Non-pigmented ciliary epithelial cell (primary cell): ENCODE measurements at regions not wholly inside any gene's neighbourhood (a gene's known extent, or its start where the extent isn't known, plus 50 kb on each side); places are given as distances from the start of the nearest gene placed in this dataset.

Experiments
- DNase-seq: peaks from one replicate; pipeline ENCODE4 v3.0.0-alpha.2; 2010; ENCODE audit warnings: low read depth

DNA sequence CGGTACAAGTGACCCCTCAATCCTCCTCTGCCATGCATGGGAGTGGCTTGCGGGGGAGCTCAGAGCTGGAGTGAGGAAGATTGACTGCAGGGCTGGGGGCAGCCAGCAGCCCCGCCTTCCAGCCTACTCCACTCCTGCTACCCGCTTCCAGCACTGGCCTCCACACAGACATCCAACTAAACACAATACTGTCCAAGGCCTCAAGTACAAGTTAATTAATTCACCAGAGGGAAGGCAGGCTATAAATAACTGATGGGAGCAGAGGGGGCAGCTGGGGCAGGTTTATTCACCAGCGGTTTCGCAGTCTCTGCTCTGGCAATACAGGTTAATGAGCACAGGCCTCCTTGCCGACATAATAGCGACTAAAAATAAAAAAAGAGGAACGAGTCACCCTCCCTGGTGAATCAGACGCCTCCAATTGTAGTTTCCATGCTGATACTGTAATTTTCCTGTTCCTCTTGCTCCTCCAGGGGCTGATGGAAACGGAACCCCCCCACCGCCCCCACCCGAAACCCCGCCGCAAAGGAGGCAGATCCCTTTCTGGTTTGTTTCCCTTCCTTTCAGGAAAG lies 166.4 kb upstream of the TLE3 start:
- DNase-seq = no peak

DNA sequence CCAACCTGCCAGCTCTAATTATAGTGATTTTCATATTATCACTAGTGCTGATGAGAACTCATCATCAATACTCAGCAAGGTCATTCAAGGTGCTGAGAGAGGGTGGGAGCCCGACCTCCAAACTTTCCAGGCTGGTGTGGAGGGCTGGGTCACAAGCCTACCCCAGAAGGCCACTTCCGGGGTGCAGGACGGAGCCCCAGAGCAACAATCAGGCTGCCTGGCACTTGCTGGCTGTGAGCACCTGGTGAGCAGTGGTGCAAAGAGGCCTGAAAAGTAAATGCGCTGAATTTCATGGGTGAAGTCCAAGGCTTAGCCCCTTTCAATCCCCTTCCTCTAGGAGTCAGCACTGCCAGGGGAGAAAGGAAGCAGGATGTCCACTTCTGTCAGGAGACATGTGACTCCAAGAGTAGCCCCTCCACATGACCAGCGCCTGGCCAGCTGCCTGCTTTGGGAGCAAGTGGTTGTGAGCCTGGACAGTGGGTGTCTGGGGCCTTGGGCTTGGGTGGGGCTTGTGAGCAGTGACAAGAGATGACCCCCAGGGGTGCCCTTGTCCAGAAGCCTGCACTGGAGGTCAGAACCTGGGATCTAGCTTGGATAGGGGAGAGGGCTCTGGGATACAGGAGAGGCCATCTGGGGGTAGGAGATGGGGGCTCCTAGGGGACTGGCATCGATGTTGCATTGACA lies 165.0 kb upstream of the TLE3 start:
- no peak for DNase-seq

- no peak for DNase-seq
Observed at GRCh38 chr15:70262171-70262570, 164.5 kb upstream of the TLE3 start.

DNA sequence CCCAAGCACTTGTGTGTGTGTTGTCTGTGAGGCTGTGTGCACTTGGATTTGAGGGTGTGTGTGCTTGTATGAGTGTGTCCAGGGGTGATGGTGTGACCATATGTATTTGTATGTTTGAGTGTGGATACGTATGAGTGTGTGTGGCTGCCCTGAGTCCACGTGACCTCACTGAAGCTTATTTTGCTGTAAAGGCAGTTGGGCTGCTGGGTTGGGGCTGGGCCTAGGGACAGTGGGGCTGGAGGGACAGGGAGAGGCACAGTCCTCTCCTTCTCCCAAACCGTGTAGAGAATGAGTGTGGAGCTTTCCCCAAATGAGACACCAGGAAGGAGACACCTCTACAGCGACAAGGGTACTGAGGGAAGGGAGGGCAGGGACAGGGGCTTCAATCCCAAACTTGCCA lies 163.4 kb upstream of the TLE3 start:
- no peak for DNase-seq

GRCh38 chr15:70260580-70260979 lies 162.9 kb upstream of the TLE3 start:
- no peak for DNase-seq

GRCh38 chr15:70259640-70260508 lies 162.2 kb upstream of the TLE3 start:
- DNase-seq = no peak

- no peak for DNase-seq
Observed at GRCh38 chr15:70259028-70259424, 161.3 kb upstream of the TLE3 start.

DNA sequence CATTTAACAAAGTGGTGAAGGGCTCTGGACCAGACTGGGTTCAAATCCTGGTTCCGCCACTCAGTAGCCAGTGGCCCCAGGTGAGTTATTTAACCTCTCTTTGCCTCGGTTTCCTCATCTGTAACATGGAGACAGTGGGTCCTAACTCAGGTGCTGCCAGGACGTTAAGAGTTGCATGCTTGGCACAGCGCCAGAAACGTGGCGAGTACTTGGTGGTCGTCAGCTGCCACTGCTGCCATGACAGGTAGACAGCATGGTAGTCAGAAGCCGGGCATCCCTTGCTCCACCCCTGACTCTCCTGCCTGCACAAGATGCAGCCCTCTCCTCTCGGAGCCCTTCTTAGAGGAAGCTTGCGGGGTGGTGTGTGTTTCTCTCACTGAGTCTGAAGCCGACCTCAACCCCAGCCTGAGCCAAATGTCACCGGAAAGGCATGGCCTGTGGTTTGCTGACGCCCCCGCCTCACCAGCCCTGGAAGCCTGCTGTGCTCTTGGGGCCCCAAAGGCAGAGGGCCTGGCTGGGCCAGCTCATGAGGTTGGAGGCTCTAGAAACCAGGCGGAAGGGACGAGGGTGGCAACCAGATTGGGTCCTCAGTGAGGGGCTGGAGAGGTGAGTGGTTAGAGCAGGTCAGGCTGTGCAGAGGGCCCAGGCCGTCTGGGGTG lies 160.8 kb upstream of the TLE3 start:
- no peak for DNase-seq

GRCh38 chr15:70257573-70258248 lies 160.0 kb upstream of the TLE3 start:
- no peak for DNase-seq

GRCh38 chr15:70257047-70257446 lies 159.3 kb upstream of the TLE3 start:
- DNase-seq = no peak

GRCh38 chr15:70254311-70254869 lies 156.7 kb upstream of the TLE3 start:
- DNase-seq = no peak

DNA sequence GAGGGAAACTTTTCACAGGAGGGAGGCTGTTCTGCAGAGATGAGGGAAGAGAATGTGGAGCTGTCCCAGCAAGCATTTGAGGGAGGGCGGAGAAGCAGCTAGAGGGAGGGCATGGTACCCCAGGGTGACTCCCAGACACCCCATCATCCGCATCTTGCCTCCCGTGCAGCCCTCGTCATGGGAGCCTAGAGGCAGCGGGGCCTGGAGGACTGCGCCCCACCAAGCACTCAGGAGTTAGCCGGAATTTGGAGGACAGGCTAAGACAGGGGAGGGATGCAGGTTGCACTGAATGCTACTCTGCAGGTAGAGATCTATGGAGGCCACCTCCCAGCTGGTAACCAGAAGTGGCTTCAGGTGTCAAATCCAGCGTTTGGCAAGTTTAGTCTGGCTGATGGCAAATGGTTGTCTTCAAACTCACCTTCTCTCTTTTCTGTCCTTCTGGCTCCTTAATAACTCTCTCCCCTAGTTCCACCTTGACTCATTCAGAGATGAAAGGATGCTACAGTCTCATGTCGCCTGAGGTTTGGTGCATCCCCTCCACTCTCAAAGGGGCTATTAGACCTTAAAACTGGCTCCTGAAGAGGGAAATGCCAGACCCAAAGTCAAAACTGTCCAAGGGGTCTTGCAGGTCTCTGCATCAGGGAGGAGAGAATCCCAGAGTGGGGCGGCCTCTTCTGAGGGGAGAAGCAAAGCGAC lies 155.9 kb upstream of the TLE3 start:
- DNase-seq = no peak

- DNase-seq = no peak
Observed at GRCh38 chr15:70252951-70253320, 155.2 kb upstream of the TLE3 start.

- no peak for DNase-seq
Observed at GRCh38 chr15:70252056-70252950, 154.6 kb upstream of the TLE3 start.

GRCh38 chr15:70251246-70251990 lies 153.7 kb upstream of the TLE3 start:
- no peak for DNase-seq

GRCh38 chr15:70250208-70251201 lies 152.8 kb upstream of the TLE3 start:
- DNase-seq = no peak

DNA sequence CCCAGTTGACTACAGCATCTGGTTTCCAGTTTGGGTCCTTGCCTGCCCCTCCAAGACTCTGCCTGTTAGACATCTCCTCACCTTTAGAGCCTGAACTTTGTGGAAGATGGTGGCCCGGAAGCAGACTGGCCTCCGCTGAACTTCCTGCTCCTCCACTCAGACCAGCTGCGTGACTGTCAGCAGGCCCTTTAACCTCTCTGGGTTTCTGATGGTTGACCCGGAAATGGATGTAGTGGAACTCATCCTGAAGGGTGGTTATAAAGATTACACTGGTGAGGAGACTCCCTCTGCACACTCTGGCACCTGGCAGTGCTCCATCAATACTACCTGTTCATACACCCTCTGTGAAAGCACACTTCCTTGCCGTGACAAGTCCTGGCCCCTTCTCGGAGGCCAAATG lies 151.9 kb upstream of the TLE3 start:
- DNase-seq = no peak
